GM21717 (cell line): ENCODE measurements at regions not wholly inside any gene's neighbourhood (a gene's known extent, or its start where the extent isn't known, plus 50 kb on each side); places are given as distances from the start of the nearest gene placed in this dataset.
"Not testable (repeated sequence)": the region's sequence is repeated elsewhere in the genome, so short reads cannot be mapped to it uniquely, and the experiment has no call there.

Experiments
- ATAC-seq: cut with Tn5 transposase; IDR thresholded peaks from one replicate; pipeline ENCODE4 v1.9.1; 2021; ENCODE audit warnings: mild to moderate bottlenecking, moderate library complexity; ENCODE audit not compliant: unreplicated experiment

- not testable (repeated sequence) for ATAC-seq
Measured at GRCh38 chr10:65052111-65052510, 1530.9 kb downstream of the REEP3 start.

GRCh38 chr10:65053397-65053796 lies 1532.2 kb downstream of the REEP3 start:
- not testable (repeated sequence) for ATAC-seq

- ATAC-seq: not testable (repeated sequence)
Measured at GRCh38 chr10:65053831-65054351, 1532.7 kb downstream of the REEP3 start.

- ATAC-seq: not testable (repeated sequence)
Measured at GRCh38 chr10:65054701-65055100, 1533.5 kb downstream of the REEP3 start.

- ATAC-seq: no peak
Measured at GRCh38 chr10:65065278-65065677, 1544.1 kb downstream of the REEP3 start.

GRCh38 chr10:65083222-65083621 lies 1562.0 kb downstream of the REEP3 start:
- ATAC-seq: no peak

- no peak for ATAC-seq
Measured at GRCh38 chr10:65090991-65091390, 1569.8 kb downstream of the REEP3 start.

GRCh38 chr10:65100146-65100545 lies 1578.9 kb downstream of the REEP3 start:
- ATAC-seq: no peak

GRCh38 chr10:65100881-65101280 lies 1579.7 kb downstream of the REEP3 start:
- not testable (repeated sequence) for ATAC-seq

GRCh38 chr10:65110009-65110408 lies 1588.8 kb downstream of the REEP3 start:
- no peak for ATAC-seq

GRCh38 chr10:65111059-65111458 lies 1589.9 kb downstream of the REEP3 start:
- ATAC-seq: not testable (repeated sequence)

GRCh38 chr10:65112573-65112972 lies 1591.4 kb downstream of the REEP3 start:
- ATAC-seq: no peak

GRCh38 chr10:65123120-65123519 lies 1601.9 kb downstream of the REEP3 start:
- no peak for ATAC-seq

GRCh38 chr10:65125212-65125611 lies 1604.0 kb downstream of the REEP3 start:
- no peak for ATAC-seq

- no peak for ATAC-seq
Measured at GRCh38 chr10:65126288-65126687, 1605.1 kb downstream of the REEP3 start.

GRCh38 chr10:65128277-65128676 lies 1607.1 kb downstream of the REEP3 start:
- no peak for ATAC-seq

- ATAC-seq: no peak
Measured at GRCh38 chr10:65130162-65130758, 1609.1 kb downstream of the REEP3 start.

- ATAC-seq: no peak
Measured at GRCh38 chr10:65133652-65134051, 1612.5 kb downstream of the REEP3 start.

- ATAC-seq: no peak
Measured at GRCh38 chr10:65135508-65135907, 1614.3 kb downstream of the REEP3 start.

GRCh38 chr10:65142641-65143435 lies 1621.6 kb downstream of the REEP3 start:
- no peak for ATAC-seq

GRCh38 chr10:65143723-65144122 lies 1622.5 kb downstream of the REEP3 start:
- no peak for ATAC-seq

GRCh38 chr10:65149878-65150277 lies 1628.7 kb downstream of the REEP3 start:
- no peak for ATAC-seq
